Skeletal muscle satellite cell (primary cell): ENCODE measurements at regions not wholly inside any gene's neighbourhood (a gene's known extent, or its start where the extent isn't known, plus 50 kb on each side); places are given as distances from the start of the nearest gene placed in this dataset.

Experiments
- H3K27me3 ChIP-seq: 2 replicates; pipeline ENCODE4 v1.7.0; 2013; ENCODE audit warnings: low read length; ENCODE audit not compliant: control insufficient read depth, insufficient read depth
- H3K36me3 ChIP-seq: 2 replicates; pipeline ENCODE4 v1.7.0; 2013; ENCODE audit warnings: mild to moderate bottlenecking, control low read depth, low read length; ENCODE audit not compliant: insufficient read depth
- H3K4me1 ChIP-seq: 2 replicates; pipeline ENCODE4 v1.7.0; 2013; ENCODE audit warnings: low read length; ENCODE audit not compliant: control insufficient read depth, insufficient read depth
- H3K4me2 ChIP-seq: 2 replicates; pipeline ENCODE4 v1.7.0; 2013; ENCODE audit warnings: mild to moderate bottlenecking, low read length
- H3K4me3 ChIP-seq: 2 replicates; pipeline ENCODE4 v1.7.0; 2013; ENCODE audit warnings: low read length
- H3K9ac ChIP-seq: 2 replicates; pipeline ENCODE4 v1.7.0; 2013; ENCODE audit warnings: mild to moderate bottlenecking, low read depth, low read length, moderate library complexity
- H3K9me3 ChIP-seq: replicated peaks from 2 replicates; pipeline ENCODE4 v1.7.0; 2013; ENCODE audit warnings: mild to moderate bottlenecking, control low read depth, low read length

- Histone ChIP-seq H3K27me3 (no peaks in the 10 kb centered on the region), H3K9me3 (peaks cover 10% of the 10 kb centered on the region), H3K4me3 (no peak overlapping the region), H3K36me3 (no peaks in the 10 kb centered on the region), H3K4me1 (peaks cover 13% of the 10 kb centered on the region), H3K9ac (no peak overlapping the region), H3K4me2 (no peak overlapping the region)
Observed at GRCh38 chr2:12035029-12035720, 288.7 kb downstream of the LPIN1 start.

- Histone ChIP-seq H3K4me3 (no peak overlapping the region), H3K4me2 (no peak overlapping the region), H3K36me3 (no peaks in the 10 kb centered on the region), H3K9ac (no peak overlapping the region), H3K9me3 (peaks cover 11% of the 10 kb centered on the region), H3K27me3 (no peaks in the 10 kb centered on the region), H3K4me1 (peaks cover 13% of the 10 kb centered on the region)
Observed at GRCh38 chr2:12035956-12036639, 289.7 kb downstream of the LPIN1 start.

- peaks cover 11% of the 10 kb centered on the region for H3K9me3 ChIP-seq
- H3K27me3 ChIP-seq: no peaks in the 10 kb centered on the region
- H3K36me3 ChIP-seq: no peaks in the 10 kb centered on the region
- H3K4me2 ChIP-seq: no peak overlapping the region
- H3K4me1 ChIP-seq: peaks cover 13% of the 10 kb centered on the region
- no peak overlapping the region for H3K9ac ChIP-seq
- H3K4me3 ChIP-seq: no peak overlapping the region
Observed at GRCh38 chr2:12036640-12036983, 290.2 kb downstream of the LPIN1 start.

GRCh38 chr2:12037301-12037700 lies 290.9 kb downstream of the LPIN1 start:
- H3K4me3 ChIP-seq: no peak overlapping the region
- H3K9ac ChIP-seq: no peak overlapping the region
- H3K4me2 ChIP-seq: no peak overlapping the region
- no peaks in the 10 kb centered on the region for H3K36me3 ChIP-seq
- H3K4me1 ChIP-seq: peaks cover 13% of the 10 kb centered on the region
- no peaks in the 10 kb centered on the region for H3K27me3 ChIP-seq
- H3K9me3 ChIP-seq: peaks cover 11% of the 10 kb centered on the region

- Histone ChIP-seq H3K4me1 (peaks cover 6% of the 10 kb centered on the region), H3K9ac (no peak overlapping the region), H3K9me3 (peaks cover 11% of the 10 kb centered on the region)
Observed at GRCh38 chr2:12041236-12041635, 294.8 kb downstream of the LPIN1 start.

GRCh38 chr2:12043131-12043530 lies 296.7 kb downstream of the LPIN1 start:
- Histone ChIP-seq H3K4me2 (no peak overlapping the region), H3K4me1 (peaks cover 13% of the 10 kb centered on the region), H3K36me3 (no peaks in the 10 kb centered on the region), H3K9ac (no peak overlapping the region), H3K27me3 (no peaks in the 10 kb centered on the region), H3K4me3 (no peak overlapping the region), H3K9me3 (peaks cover 11% of the 10 kb centered on the region)

More at GRCh38 chr2:12041236-12041635, 294.8 kb downstream of the LPIN1 start:
- H3K36me3 ChIP-seq: no peaks in the 10 kb centered on the region
- no peaks in the 10 kb centered on the region for H3K27me3 ChIP-seq
- no peak overlapping the region for H3K4me3 ChIP-seq
- no peak overlapping the region for H3K4me2 ChIP-seq

GRCh38 chr2:12044857-12045256 lies 298.4 kb downstream of the LPIN1 start:
- H3K4me1 ChIP-seq: peaks cover 13% of the 10 kb centered on the region

GRCh38 chr2:12045864-12046291 lies 299.4 kb downstream of the LPIN1 start:
- peak overlapping the region; percentile 6 for H3K9ac ChIP-seq
- H3K4me1 ChIP-seq: peaks cover 22% of the 10 kb centered on the region
- H3K9me3 ChIP-seq: no peaks in the 10 kb centered on the region
- H3K4me3 ChIP-seq: peak overlapping the region; percentile 47
- H3K27me3 ChIP-seq: no peaks in the 10 kb centered on the region
- H3K4me2 ChIP-seq: peak overlapping the region; percentile 56
- no peaks in the 10 kb centered on the region for H3K36me3 ChIP-seq

More at GRCh38 chr2:12044857-12045256, 298.4 kb downstream of the LPIN1 start:
- H3K4me3 ChIP-seq: no peak overlapping the region
- no peak overlapping the region for H3K4me2 ChIP-seq
- peaks cover 4% of the 10 kb centered on the region for H3K9me3 ChIP-seq
- no peaks in the 10 kb centered on the region for H3K27me3 ChIP-seq
- H3K9ac ChIP-seq: no peak overlapping the region
- no peaks in the 10 kb centered on the region for H3K36me3 ChIP-seq

GRCh38 chr2:12046641-12047040 lies 300.2 kb downstream of the LPIN1 start:
- Histone ChIP-seq H3K36me3 (no peaks in the 10 kb centered on the region), H3K9me3 (no peaks in the 10 kb centered on the region), H3K4me1 (peaks cover 26% of the 10 kb centered on the region), H3K4me2 (peak overlapping the region; percentile 56), H3K27me3 (no peaks in the 10 kb centered on the region), H3K4me3 (peak overlapping the region; percentile 47), H3K9ac (peak overlapping the region; percentile 6)

GRCh38 chr2:12047761-12048160 lies 301.3 kb downstream of the LPIN1 start:
- Histone ChIP-seq H3K4me3 (no peak overlapping the region), H3K9me3 (no peaks in the 10 kb centered on the region), H3K36me3 (no peaks in the 10 kb centered on the region), H3K4me1 (peaks cover 32% of the 10 kb centered on the region), H3K27me3 (no peaks in the 10 kb centered on the region), H3K4me2 (no peak overlapping the region), H3K9ac (no peak overlapping the region)

- no peak overlapping the region for H3K9ac ChIP-seq
Observed at GRCh38 chr2:12048550-12048949, 302.1 kb downstream of the LPIN1 start.

GRCh38 chr2:12050396-12050795 lies 304.0 kb downstream of the LPIN1 start:
- peaks cover 32% of the 10 kb centered on the region for H3K4me1 ChIP-seq
- no peak overlapping the region for H3K4me3 ChIP-seq
- no peaks in the 10 kb centered on the region for H3K36me3 ChIP-seq
- no peaks in the 10 kb centered on the region for H3K9me3 ChIP-seq
- no peaks in the 10 kb centered on the region for H3K27me3 ChIP-seq
- no peak overlapping the region for H3K9ac ChIP-seq
- H3K4me2 ChIP-seq: peak overlapping the region; percentile 28

More at GRCh38 chr2:12048550-12048949, 302.1 kb downstream of the LPIN1 start:
- H3K4me1 ChIP-seq: peaks cover 32% of the 10 kb centered on the region
- H3K4me2 ChIP-seq: no peak overlapping the region
- H3K9me3 ChIP-seq: no peaks in the 10 kb centered on the region
- no peak overlapping the region for H3K4me3 ChIP-seq
- no peaks in the 10 kb centered on the region for H3K36me3 ChIP-seq
- no peaks in the 10 kb centered on the region for H3K27me3 ChIP-seq
